HG03060 (cell line): ENCODE measurements at regions not wholly inside any gene's neighbourhood (a gene's known extent, or its start where the extent isn't known, plus 50 kb on each side); places are given as distances from the start of the nearest gene placed in this dataset.

Experiments
- ATAC-seq: cut with Tn5 transposase; IDR thresholded peaks from one replicate; pipeline ENCODE4 v1.9.1; 2021; ENCODE audit warnings: low read depth, moderate number of reproducible peaks; ENCODE audit not compliant: unreplicated experiment

DNA sequence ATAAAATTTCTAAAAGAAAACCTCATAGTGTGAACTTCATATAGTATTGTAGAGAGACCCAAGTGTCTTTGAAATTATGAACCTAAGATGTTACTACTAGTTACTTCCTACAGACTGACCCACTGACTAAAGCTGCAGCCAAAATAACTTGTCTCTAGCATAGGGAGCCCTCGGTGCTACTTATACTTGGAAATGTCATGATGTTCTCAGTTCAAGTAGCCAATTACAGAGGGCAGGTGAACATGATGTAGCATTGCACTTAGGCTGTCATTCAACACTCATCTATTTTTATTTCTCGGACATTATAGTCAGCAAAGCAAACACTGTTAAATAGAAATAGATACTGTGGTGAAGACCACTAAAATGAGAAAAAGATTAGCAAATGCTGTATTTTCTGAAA is 165.6 kb downstream of the AREG start:
- no peak for ATAC-seq

DNA sequence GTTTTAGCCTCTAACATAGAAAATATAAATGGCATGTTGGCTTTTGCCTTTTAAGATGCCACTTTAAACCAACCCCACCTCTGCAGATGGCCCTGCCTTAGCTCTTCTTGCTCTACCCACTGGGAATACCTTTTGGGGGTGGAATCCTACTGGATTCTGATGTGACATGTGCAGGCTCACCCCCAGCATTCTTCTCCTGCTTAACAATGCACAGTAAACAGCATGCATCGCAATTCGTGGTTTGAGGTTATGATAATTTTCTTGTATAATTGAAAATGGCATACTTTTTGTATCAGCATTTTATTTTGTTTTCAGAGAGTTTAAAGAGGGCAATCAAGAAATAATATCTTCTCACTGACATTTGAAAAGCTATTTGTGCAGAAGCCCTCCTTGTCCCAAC is 167.9 kb downstream of the AREG start:
- no peak for ATAC-seq

GRCh38 chr4:74613266-74613665 is 168.3 kb downstream of the AREG start:
- ATAC-seq = no peak

DNA sequence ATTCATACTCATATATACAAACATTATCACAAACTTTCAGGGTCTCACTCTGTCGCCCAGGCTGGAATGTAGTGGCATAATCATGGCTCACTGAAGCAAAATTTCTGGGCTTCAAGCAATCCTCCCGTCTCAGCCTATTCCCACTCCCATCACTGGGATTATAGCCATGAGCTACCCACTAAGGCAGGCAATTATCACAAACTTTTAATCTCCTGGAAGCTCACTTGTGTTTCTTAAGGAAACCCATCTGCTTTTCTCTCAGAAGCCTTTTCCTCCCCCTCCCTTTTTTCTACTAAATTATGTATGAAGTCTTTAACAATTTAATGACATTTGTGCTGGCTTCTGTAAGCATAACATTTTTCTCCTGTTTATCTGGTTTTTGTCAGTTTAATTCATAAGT is 170.5 kb downstream of the AREG start:
- no peak for ATAC-seq

GRCh38 chr4:74618166-74618565 is 173.2 kb downstream of the AREG start:
- ATAC-seq = no peak

DNA sequence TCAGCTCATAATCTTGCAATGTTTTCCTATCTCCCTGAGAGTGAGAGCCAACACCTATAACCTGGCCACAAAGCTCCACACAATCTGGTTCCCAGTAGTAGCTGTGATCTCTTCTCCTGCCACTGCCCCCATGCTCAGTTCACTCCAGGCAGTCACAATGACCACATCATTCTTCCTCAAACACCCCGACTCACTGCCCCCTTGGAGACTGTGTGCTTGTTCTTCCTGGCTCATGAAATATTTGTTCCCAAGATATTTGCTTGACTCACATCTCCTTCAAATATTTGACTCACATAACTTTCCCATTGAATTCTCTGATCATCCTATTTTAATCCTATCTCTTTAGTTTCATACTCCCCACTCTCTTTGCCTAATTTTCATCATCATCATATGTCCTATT is 173.7 kb downstream of the AREG start:
- no peak for ATAC-seq

- no peak for ATAC-seq
Observed at GRCh38 chr4:74619931-74620702, 174.2 kb downstream of the BTC start.

DNA sequence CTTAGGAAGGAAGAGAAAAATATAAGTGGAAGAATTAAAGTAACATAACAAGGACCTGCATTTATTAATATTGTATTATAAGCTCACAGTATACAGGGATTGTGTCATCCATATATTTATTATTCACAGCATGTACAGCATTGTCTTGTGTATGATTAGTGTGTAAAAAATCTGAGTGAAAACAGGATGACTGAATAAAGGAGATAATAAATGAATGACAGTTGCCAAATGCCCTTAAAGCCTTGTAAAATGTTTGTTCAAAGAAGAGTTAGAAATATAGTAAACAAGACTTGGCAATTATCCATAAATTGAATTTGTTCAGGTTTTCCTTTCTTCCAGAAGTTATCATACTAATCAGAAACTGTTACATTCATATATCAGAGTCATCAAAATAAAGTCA is 172.7 kb downstream of the BTC start:
- ATAC-seq = no peak

- ATAC-seq = no peak
Observed at GRCh38 chr4:74623041-74623440, 171.3 kb downstream of the BTC start.

GRCh38 chr4:74624351-74625151 is 169.8 kb downstream of the BTC start:
- no peak for ATAC-seq

- ATAC-seq = no peak
Observed at GRCh38 chr4:74625981-74626380, 168.3 kb downstream of the BTC start.

DNA sequence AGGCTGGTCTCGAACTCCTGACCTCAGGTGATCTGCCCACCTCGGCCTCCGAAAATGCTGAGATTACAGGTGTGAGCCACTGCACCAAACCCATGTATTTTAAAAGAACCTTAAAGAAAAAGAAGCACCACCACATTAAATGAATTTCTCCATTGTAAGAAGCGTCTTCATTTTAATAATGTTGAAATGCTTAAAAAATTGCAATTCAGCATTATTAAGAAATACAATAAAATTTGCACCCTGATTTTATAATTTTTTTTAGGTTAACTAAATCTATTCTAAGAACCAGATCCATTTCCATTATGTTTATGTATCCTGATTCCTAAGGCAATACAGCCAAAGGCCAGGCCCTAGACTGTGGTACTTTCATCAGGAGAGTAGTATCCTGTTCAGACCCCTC is 167.2 kb downstream of the BTC start:
- no peak for ATAC-seq

- no peak for ATAC-seq
Observed at GRCh38 chr4:74627504-74627903, 166.8 kb downstream of the BTC start.

- ATAC-seq = no peak
Observed at GRCh38 chr4:74628852-74629620, 165.3 kb downstream of the BTC start.

DNA sequence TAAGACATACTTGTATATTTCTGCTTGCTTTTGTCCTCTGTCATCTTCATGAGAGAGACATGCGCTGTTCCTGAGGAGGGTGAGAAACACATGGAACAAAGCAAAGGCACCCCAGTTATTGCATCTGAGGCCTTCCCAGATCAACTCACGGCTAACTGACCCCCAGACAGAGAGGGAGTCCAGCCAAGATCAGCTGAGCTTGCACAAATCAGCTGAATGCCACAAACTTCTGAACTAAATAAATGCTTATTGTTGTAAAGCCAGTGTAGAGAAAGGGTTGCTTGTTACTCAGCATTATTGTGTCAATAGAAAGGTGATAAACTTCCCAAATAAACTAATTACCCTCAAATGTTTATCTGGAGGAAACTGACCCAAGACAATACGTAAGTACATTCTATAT is 163.8 kb downstream of the BTC start:
- ATAC-seq = no peak

- ATAC-seq = no peak
Observed at GRCh38 chr4:74631338-74631737, 163.0 kb downstream of the BTC start.

GRCh38 chr4:74631988-74632387 is 162.3 kb downstream of the BTC start:
- ATAC-seq = no peak

DNA sequence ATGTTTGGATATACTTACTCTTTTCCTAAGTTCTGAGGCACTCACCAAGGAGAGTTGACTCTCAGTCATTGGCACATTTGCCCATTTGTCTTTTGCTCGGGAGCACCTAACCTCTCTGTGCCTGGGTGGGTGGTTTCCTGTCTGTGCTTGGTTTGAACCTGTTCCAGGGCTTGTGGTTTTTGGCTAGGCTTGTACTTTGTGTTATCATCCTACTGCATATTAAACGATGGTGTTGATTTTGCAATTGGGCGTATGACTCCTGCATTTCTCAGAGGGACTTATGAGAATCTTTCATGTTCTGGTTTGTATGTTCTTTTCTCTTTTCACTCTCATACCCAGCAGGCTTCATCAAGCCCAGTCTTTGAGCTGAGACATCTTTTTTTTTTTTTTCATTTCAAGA is 161.7 kb downstream of the BTC start:
- ATAC-seq = no peak

GRCh38 chr4:74635074-74635473 is 159.2 kb downstream of the BTC start:
- no peak for ATAC-seq

DNA sequence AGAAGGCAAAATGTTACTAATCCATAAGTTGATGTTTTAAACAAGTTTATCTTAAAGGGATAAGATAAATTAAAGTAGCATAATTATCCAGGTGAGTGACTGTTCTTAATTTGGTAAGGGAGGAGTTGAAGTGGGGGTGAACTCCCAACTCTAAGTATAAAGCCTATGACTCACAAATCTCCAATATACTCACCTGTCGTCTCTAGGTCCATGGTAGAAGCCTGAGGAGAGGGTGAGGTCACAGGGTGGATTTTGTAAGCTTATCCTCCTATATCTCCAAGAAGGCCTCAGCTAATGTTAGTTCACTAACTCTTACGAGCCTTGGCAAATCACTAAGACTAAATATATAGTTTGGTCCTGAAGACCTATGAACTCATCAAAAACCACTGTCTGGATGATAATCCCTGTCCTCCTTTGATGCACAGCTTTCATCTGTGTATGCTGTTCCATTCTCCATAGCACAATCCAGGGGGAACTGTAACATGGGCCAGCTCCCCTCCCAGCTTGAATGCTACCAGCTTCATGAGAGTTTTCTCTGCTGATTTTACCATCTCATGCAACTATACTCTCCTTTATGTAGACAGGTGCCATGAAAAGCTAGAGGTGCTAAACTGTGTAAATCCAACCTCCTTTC is 158.7 kb downstream of the BTC start:
- no peak for ATAC-seq

- ATAC-seq = no peak
Observed at GRCh38 chr4:74638001-74638400, 156.3 kb downstream of the BTC start.
